ENCODE measurements at regions not wholly inside any gene's neighbourhood (a gene's known extent, or its start where the extent isn't known, plus 50 kb on each side); places are given as distances from the start of the nearest gene placed in this dataset.

DNA sequence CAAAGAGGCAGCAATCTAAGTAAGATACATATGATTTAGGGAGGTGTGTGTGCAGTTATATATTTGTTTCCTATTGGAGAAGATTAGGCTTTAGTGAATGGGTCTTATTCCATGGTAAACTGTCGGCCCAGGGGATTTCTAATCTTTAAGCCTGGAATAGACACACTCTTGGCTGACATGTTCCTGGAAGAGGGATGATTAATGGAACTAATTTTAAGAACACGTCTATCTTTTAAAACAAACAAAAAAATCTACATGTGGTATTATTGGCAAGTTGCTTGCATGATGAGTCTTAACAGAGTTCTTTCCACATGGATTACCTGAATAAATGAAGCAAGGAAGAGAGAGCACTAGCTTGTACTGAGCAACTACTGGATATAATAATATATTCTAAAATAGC is 114.2 kb upstream of the NT5C1B start:
- DNase-seq: no peak

DNA sequence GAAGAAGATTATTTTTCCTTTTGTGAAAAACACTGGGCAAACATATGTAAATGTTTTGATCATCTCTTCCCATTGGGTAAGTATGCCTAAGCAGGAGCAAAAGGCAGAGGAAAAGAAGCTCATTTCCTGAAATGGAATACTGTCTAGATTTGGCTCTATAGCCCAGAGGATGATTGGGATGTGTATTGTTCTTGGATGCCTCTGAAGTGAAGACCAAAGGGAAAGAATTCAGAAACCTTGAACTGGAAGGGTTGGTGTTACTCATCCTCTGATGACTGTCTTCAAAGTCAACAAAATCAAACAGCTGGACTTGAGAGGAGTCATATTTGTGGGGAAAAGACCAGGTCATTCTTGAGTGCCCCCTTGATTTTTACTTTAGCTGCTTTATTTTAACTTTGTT is 112.6 kb upstream of the NT5C1B start:
- DNase-seq: no peak

DNA sequence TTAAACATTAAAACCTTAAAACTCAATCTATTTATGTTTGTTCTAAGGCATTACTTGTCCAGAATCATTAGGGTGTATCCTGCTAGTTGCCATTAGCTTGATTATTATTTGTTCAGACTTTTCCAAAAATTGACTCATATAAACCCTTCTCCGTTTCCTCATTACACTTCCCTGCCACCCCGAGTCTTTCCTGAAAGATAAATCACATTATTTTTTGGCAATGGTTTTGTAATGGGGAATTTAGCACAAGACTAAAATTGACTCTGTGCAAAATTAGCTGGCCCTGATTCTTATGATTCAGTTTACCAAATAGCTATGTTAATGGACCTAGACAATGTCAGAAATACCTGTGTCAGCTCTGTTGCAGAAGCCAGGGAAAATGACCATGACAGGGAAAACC is 112.2 kb upstream of the NT5C1B start:
- no peak for DNase-seq

DNA sequence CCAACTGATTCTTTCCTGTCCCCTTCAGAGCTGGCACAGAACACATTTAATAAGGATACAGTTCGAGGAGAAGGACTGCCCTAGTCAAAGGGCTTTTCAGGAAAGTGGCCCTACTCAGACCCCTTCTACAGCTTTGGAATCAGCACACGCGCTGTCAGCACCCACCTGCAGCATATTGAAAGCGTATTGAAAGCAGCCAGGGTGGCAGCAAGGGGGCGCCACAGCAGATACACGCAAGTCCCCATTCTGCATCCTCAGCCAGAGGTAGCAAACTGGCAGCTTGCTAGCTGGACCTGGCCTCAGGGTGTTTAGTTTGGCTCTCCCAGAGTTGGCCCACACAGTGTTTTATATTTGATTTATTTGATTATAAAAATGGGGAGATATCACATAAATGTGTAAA is 101.0 kb upstream of the NT5C1B start:
- DNase-seq: no peak

DNA sequence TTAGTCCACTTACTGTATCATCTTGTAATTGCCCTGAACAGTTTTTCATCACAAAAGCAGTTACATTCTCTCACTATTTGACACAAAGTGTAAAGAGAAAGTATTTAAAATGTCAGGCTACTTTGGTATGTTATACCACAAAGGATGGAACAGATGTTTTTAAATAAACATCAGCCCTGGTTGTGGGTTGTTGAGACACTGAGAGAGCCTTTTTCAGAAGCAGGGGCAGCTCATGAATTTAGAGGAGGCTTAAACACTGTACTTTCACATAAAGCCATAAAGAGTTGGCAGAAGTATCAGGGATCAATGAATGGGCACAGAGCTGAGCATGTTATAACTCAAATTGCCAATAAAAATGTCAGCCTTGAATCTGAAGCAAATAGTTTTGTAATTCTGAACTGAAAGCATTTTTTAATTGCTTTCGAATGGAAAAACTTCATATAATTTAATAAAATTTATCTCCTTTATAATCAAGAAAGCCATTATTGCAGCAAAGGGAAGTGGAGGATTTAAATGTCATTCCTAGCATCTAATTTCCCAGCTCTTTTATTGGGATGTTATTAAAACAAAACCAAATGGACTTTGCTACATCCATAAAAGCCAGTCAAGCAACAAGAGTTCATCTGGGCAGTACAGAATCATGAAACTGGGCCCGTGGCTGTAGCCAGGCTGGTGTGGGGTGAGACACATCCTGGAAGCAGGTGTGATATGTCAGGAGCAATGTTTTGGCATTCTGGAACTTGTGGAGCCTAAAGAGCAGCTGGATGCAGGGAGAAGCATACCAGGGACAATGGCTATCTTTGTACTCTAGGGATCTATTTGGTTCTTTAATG is 95.1 kb upstream of the NT5C1B start:
- DNase-seq: no peak

DNA sequence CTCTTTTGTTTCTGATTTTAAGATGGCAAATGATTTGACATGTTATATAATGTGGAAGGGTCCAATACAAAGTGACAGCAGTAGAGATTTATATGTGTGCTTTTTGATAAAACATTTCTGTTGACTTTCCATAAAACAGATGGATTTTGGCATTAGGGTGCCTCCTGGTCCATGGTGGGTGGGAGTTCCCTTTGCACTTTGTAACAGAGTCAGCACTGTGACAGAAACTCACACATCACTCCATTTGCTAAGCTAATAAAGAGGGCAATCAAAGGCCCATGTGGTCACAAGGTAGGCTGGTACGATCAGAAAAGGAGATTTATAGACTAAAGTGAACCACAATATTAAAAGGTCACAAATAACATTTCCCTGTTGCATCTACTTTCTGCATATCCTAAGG is 93.3 kb upstream of the NT5C1B start:
- no peak for DNase-seq

DNA sequence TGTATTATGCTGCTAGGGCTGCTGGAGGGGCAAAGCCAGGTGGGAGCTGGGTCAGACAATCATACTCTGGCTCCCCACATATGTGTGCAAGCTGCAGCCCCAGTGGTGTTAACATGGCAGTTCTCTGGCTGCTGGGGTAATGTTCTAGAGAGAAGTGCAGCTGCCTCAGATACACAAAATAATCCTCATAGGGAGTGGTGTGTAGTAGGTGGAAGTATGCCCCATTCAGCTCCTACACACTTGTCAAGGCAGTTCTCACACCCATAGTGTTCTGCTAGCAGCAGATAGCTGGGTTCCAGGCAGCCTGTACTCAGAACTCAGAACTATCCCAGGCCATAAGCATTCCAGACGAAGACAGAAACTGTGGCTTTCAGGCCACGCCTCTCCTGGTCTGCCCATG is 87.9 kb upstream of the NT5C1B start:
- no peak for DNase-seq

DNA sequence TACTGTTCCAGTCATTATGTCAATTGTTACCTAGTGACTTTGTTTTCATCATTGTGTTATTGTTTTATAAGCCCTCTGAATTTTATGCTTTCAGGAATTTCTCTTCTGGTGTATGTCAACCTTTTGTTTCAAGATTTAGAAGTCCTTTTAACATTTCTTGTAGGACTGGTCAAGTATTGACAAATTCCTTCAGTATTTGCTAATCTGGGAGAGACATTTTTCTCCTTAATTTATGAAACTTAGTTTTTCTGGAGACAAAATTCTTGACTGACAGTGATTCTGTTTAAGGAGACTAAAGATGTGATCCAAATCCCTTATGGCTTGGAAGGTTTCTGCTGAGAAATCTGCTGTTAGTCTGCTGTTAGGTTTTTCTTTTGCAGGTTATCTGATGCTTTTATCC is 84.9 kb upstream of the NT5C1B start:
- DNase-seq: no peak

DNA sequence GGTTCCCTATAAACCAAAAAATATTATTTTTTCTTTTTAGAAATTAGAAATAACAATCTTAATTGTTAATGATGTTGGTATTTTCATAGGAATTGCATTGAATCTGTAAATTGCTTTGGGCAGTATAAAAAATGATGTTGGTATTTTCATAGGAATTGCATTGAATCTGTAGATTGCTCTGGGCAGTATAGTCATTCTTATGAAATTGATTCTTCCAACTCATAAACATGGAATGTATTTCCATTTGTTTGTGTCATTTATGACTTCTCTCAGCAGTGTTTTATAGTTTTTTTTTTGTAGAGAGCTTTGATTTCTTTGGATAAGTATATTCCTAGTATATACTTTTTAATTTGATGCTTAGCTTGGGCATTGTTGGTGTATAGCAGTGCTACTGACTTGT is 82.0 kb upstream of the NT5C1B start:
- no peak for DNase-seq

DNA sequence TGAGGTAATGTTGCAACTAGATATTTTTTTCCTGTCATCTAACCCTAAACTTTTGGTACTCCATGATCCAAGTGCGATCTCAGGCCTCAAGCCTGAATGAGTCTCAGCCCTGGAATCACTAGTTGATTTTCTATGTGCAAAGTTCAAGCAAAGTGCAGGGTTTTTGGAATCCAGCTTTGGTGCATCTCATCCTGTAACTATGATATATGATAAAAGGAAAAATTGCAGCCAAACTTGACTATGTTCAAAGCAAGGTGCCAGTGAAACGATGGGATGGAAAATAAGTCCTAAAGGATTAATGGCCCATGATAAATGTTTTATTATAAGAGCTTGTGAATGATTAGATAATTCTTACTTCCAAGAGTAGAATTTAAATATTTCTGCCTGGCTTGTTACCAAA is 78.9 kb upstream of the NT5C1B start:
- DNase-seq: no peak

DNA sequence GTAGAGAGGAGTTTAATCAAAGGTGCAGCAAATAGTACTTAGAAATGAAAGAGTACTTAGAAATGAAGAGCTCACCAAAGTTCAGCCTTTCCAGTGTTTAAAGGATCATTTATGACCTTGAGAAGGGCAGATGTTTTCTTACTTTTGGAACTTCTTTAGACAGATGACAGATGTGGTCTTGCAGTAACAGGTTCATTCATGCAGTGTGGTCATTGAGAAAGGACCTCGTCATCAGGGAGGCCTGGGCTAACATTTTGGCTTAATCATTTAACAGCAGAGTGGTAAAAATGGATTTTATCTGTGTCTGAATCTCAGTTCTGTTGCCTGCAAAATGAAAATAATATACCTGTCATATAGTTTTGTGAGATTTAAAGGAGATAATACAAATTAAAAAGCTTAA is 75.1 kb upstream of the NT5C1B start:
- no peak for DNase-seq

DNA sequence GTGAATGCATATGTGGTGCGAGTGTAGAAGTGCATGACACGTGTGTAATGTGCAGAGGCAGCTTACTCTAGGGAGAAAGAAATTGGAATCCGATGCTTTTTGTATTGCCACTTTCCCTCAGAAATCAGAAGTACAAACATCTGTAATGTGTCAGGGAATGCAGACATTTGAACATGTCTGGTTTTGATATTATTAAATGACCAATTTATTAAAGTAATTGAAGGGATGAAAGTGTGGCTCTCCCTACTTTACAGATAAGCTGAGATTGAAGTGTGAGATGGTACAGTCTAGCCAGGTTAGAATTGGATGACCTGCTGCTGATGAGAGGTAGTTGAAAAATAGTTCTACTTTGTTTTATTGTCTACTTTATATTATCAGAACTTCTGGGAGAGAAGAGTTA is 74.5 kb upstream of the NT5C1B start:
- DNase-seq: no peak

DNA sequence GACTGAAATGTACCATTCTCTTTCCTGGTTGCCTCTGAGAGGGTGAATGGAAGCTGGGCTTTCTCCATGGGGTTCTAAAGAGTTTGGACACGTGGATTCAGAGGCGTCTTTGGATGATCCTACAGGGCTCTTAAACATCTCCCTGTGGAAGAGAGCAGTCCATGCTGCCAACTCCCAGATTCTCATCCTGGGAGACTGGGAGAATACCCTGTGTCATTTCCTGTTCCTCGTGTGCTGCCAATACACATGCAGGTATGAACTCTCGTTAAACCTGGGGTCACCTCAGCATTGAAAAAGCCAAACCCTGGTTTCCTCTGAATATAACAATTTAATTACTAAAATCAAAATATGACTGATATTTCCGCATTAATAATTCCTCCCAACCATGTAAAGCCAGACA is 73.3 kb upstream of the NT5C1B start:
- DNase-seq: no peak

DNA sequence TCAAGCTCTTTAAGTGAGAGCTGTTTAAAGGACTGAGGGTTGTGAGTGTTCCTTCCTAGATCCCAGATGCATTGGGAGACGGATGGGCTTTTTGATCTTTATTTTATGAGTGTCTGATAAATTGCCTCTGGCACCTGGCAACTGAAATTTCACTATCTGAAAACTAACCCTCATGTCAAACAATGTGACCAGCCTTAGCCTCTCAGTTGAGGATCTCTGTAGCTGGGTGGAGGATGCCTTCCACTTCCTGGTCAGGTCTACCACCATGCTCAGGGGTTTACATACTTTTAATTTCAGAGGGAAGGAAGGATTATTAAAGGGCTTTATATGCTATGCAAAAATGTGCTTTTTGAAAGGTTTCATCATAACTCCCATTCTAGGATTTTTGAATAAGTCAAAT is 70.5 kb upstream of the NT5C1B start:
- DNase-seq: no peak

DNA sequence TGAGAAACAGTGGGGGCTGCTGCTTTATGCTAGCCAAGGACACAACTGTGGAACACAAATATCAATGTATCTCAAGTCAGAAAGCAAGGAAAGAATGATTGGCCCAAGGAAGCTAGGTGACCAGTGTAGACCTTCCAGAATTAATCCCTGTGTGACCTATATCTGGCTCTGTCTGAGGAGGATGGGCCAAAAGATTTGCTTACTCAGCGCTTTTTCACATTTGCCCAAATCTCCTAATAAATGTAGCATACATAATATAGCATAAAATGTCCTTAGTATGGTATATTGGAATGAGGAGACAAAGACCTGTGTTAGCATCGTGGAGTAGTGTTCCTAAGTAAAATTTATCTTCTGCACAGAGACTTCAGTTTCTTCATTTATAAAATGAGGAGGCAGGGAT is 66.7 kb upstream of the NT5C1B start:
- DNase-seq: no peak

DNA sequence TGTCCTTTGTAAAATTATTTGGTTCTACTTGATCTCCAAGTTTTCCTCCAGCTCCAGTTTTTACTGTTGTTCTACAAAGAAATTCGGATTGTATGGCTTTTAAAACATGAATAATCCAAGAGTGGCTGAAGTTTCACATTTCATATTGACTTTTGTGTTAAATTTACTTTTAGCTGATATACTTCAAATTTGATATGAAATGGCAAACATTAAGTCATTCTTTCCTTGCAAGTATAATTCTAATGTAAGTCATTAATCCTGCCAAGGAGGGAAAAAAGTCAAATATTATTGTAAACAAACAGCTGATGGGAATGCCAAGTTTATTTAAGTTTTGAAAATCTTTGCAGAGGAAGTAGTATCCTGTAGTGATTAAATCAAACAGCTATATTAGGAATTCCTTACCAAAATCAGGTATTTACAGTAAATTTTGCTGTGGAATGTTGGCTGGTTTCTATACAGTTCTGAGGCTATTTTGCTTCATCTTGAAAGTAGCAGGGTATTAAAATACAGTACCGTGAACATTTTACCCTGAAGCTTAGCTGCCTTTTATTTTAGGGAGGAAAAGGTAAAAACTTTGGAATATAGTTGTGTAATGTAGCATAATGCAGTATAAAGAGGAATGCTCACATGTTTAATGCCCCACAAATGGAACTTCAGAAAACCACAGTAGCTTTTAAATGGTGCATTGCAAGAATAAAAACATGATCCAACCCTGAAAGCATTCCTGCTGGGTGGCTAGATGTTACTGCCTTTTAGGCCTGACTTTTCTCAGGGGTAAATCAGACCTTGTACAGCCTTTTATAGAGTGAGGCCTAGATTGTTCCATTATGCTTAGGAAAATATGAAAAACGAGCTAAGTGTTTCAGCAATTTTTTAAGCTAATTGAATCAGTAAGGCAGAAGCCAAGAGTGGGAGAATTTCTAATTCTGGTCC is 62.7 kb upstream of the NT5C1B start:
- DNase-seq: no peak

DNA sequence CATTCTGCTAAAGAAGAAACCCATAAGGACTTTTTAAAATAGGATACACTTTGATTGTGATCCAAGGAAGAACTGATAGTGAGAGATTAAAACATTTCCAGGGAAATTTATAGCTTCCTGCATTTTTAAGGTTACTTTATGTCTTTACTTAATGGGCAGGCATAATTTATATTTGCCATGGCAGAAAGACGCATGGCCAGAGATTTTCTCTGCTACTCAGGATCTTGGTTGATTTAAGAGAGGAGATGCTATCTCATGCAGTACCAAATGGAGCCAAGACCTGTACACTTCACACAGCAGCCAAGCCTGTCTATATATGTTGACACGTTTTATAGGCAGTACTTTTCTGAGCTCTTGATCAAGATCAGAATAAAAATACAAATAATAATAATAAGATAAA is 60.9 kb upstream of the NT5C1B start:
- no peak for DNase-seq

DNA sequence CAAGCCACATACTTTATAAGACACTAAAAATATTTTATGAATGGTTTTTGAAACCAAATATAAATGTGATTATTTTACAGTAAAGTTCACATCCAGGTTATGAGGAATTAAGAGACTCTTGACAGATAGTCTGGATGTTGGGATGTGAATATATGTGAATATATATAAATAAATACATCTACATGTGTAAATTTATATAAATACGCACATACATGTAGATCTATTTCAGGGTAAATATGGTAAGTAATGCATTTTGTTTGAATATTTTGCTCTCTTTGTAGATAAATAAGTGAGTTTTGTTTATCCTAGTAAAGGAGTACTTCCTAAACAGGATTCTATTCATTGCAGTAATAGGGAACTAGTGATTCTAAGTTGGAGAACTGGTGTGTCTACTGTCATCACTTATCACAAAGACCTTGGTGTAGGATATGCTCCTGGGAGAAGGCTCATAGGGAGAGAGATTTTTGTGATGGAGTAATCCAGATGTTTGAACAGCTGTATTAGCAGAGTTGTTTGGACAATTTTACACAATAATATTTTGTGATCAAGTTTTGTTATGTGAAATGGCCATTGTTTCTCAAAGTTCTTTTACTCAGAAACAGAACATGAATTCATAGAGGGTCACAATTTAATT is 60.2 kb upstream of the NT5C1B start:
- no peak for DNase-seq

DNA sequence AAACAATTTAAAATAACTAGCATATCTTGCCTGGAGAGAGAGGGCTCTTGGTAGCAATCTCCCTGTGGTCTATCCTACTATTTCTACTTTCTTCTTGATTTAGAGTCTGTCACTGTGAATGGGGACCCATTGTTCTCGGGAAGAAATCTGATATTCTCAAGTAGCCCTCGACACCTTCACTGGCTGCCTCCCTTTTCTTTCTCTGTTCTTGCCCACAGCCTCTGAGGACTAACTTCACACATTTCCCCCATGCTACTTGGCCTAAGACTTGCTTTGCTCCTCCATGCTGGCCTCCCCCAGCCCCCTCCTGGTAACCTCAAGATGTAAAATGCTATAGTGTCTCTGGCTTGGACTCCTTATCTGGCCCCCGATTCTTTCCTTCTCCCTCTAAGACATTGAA is 58.8 kb upstream of the NT5C1B start:
- no peak for DNase-seq

DNA sequence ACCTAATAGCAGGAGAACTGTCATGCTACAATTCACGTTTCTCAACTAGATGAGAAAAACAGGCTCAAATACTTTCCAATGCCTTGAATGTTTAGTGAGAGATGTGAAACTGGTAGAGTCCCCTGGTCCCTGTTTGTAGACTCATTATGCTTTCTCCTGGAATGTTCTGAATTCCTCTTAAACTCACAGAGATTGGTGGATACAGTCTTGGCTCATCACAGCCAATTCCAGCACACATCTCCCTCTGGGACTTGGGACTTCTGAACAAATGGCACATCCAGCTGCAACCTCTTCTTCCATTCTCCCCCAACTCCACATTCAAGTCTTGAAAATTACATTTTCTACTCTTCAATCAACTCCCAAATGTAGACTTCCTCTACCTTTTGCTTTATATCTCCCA is 58.4 kb upstream of the NT5C1B start:
- DNase-seq: no peak

DNA sequence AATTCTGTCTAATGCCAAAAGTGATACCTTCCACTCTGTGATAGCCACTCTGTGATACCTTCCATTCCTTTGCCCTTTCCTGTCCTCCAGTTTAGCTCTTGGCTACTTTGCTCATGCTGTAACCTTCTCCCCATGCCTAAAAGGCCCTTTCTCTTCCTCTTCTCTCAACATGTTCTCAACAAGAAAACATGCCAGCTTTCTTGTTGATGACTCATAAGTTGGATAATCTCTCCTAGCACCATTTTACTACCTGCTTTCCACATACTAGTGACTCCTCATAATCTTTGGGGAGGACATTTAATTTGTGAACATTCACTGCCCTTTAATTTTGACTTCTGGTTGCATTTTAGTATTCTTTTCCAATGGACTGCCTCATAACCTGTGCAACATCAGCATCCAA is 55.9 kb upstream of the NT5C1B start:
- no peak for DNase-seq

DNA sequence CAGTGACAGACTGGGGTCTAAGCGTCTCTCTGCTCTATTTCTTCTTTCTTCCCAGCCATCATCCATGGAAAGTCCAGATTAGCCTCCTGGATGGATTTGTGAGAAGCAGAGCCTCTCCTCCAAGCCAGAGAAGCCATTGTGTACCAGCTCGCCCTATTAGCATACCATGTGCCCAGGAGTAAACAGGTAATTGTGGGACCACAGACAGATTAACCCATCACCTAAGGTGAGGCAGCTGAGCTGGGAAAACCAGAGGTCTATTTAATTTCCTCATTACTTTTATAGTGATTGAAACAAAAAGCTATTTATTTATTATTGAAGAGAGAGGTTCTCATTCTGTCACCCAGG is 54.7 kb upstream of the NT5C1B start:
- DNase-seq: no peak

DNA sequence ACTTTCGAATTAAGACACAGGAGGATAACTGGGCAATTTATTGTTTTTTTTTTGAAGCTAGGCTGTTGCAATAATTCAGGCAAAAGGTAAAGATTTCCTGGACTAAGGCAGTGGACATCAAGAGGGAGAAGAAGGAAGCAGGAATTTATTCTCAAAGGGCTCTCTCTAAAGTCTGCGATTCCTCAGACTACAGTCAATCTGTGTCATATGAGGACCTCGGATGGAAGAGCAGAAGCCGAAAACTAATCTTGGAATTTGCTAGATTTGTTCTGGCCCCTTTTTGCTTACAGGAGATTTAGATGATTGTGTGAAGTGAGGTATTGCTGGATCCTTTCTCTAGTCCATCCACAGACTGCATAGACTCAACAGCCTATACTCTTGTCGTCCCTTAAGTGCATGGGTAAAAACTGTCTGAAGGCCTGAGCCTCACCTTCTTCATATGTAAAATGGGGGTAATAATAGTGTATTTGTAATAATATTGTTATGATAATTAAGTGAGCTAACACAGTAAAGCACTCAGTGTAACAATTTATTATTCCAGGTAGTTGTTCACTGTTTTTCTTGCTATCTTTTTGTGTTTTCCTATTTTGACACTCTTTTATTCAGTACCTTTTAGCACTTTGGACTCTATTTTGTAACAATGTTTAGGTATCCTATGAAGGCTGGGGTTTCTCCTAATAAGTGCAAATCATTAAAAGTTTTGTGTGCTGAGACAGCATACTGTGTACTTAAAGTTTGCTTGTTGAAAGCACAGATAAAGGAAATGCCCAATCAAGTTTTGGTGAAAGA is 54.2 kb upstream of the NT5C1B start:
- no peak for DNase-seq
